Colonic mucosa (tissue), 4 donors: ENCODE measurements at regions not wholly inside any gene's neighbourhood (a gene's known extent, or its start where the extent isn't known, plus 50 kb on each side); places are given as distances from the start of the nearest gene placed in this dataset.

Experiments
- DNase-seq: peaks from one replicate; pipeline ENCODE4 v3.0.0-alpha.2; 2020
- H3K27ac ChIP-seq: fragments of 200-600 bp; one replicate; pipeline ENCODE4 v1.8.0; 2021
- H3K27me3 ChIP-seq: fragments of 200-600 bp; one replicate; pipeline ENCODE4 v1.8.0; 2021
- H3K36me3 ChIP-seq: fragments of 200-600 bp; one replicate; pipeline ENCODE4 v1.8.0; 2021
- H3K4me1 ChIP-seq: fragments of 200-600 bp; one replicate; pipeline ENCODE4 v1.8.0; 2021; ENCODE audit warnings: mild to moderate bottlenecking
- H3K4me3 ChIP-seq: fragments of 200-600 bp; one replicate; pipeline ENCODE4 v1.8.0; 2021
- H3K9ac ChIP-seq, 2 donors: one replicate each; pipeline ENCODE4 v1.7.0; 2013; ENCODE audit warnings: control low read depth in 2 of 2, low read depth in 2 of 2, low read length in 2 of 2
- H3K9me3 ChIP-seq: fragments of 200-600 bp; one replicate; pipeline ENCODE4 v1.8.0; 2021
- CTCF ChIP-seq: fragments of 200-600 bp; IDR thresholded peaks from one replicate; pipeline ENCODE4 v1.8.0; 2022; ENCODE audit warnings: antibody characterized with exemption, mild to moderate bottlenecking
- intact Hi-C: fragments of 100-400 bp; cut with DNase I; formaldehyde crosslinking; loops from one replicate; pipeline ENCODE4 v1.14.1; 2022
- donor health status: healthy.
- donor health status: DM: no; HTN: no; CAD: no.
- donor health status: DM: no; HTN: no; CAD: no.

- Histone ChIP-seq H3K9me3 (no peaks in the 10 kb centered on the region), H3K27me3 (no peaks in the 10 kb centered on the region), H3K36me3 (no peaks in the 10 kb centered on the region), H3K27ac (no peak overlapping the region), H3K4me1 (no peaks in the 10 kb centered on the region), H3K9ac (no peak overlapping the region), H3K4me3 (no peak overlapping the region)
- intact Hi-C loops: no loop called here
- no peak for DNase-seq
- no peak for TF ChIP-seq CTCF
Observed at GRCh38 chr5:8247049-8247899, 378.3 kb downstream of the MTRR start.

- H3K27ac ChIP-seq: no peak overlapping the region
- no peak for TF ChIP-seq CTCF
- H3K9me3 ChIP-seq: no peaks in the 10 kb centered on the region
- intact Hi-C loops: no loop called here
- H3K4me1 ChIP-seq: no peaks in the 10 kb centered on the region
- H3K4me3 ChIP-seq: no peak overlapping the region
- no peak for DNase-seq
- no peaks in the 10 kb centered on the region for H3K36me3 ChIP-seq
- H3K9ac ChIP-seq: no peak overlapping the region
- no peaks in the 10 kb centered on the region for H3K27me3 ChIP-seq
Observed at GRCh38 chr5:8253376-8253775, 384.4 kb downstream of the MTRR start.

GRCh38 chr5:8254674-8255073 is 385.7 kb downstream of the MTRR start:
- no peaks in the 10 kb centered on the region for H3K4me1 ChIP-seq
- no peak overlapping the region for H3K27ac ChIP-seq
- H3K4me3 ChIP-seq: no peak overlapping the region
- no peak for TF ChIP-seq CTCF
- intact Hi-C loops: no loop called here
- H3K9ac ChIP-seq: no peak overlapping the region
- H3K36me3 ChIP-seq: no peaks in the 10 kb centered on the region
- no peak for DNase-seq
- no peaks in the 10 kb centered on the region for H3K27me3 ChIP-seq
- no peaks in the 10 kb centered on the region for H3K9me3 ChIP-seq

GRCh38 chr5:8258801-8259200 is 389.9 kb downstream of the MTRR start:
- H3K9me3 ChIP-seq: no peaks in the 10 kb centered on the region
- no peak overlapping the region for H3K9ac ChIP-seq
- DNase-seq: no peak
- no peaks in the 10 kb centered on the region for H3K4me1 ChIP-seq
- intact Hi-C loops: no loop called here
- no peak for TF ChIP-seq CTCF
- H3K27me3 ChIP-seq: no peaks in the 10 kb centered on the region
- no peaks in the 10 kb centered on the region for H3K36me3 ChIP-seq
- no peak overlapping the region for H3K27ac ChIP-seq
- no peak overlapping the region for H3K4me3 ChIP-seq

- intact Hi-C loops: no loop called here
- Histone ChIP-seq H3K9ac (no peak overlapping the region), H3K27ac (no peak overlapping the region), H3K4me3 (no peak overlapping the region), H3K9me3 (no peaks in the 10 kb centered on the region), H3K36me3 (no peaks in the 10 kb centered on the region), H3K27me3 (no peaks in the 10 kb centered on the region), H3K4me1 (no peaks in the 10 kb centered on the region)
- no peak for TF ChIP-seq CTCF
- no peak for DNase-seq
Observed at GRCh38 chr5:8270246-8270645, 401.3 kb downstream of the MTRR start.
